Peyer's patch (tissue), 4 donors: ENCODE measurements at regions not wholly inside any gene's neighbourhood (a gene's known extent, or its start where the extent isn't known, plus 50 kb on each side); places are given as distances from the start of the nearest gene placed in this dataset.

ENCODE experiments used
- DNase-seq, 3 donors: peaks; one replicate each; pipeline ENCODE4 v3.0.0-alpha.2; 2017 to 2019
- H3K27ac ChIP-seq, 4 donors: fragments of 200-600 bp; sonication (generic); one replicate each; pipeline ENCODE4 v1.5.1; 2016 to 2019
- H3K27me3 ChIP-seq, 2 donors: fragments of 200-600 bp; sonication (generic); one replicate each; pipeline ENCODE4 v1.5.1; 2019
- H3K36me3 ChIP-seq, 3 donors: fragments of 200-600 bp; sonication (generic); one replicate each; pipeline ENCODE4 v1.5.1; 2016 to 2019
- H3K4me1 ChIP-seq, 4 donors: fragments of 200-600 bp; sonication (generic); one replicate each; pipeline ENCODE4 v1.5.1; 2016 to 2019
- H3K4me3 ChIP-seq, 4 donors: fragments of 200-600 bp; sonication (generic); 1 replicate in 3 of 4; 2 replicates in 1 of 4; pipeline ENCODE4 v1.5.1; 2016 to 2019; ENCODE audit warnings: mild to moderate bottlenecking in 1 of 4
- H3K9me3 ChIP-seq, 4 donors: fragments of 200-600 bp; sonication (generic); one replicate each; pipeline ENCODE4 v1.5.1; 2016 to 2019; ENCODE audit warnings: mild to moderate bottlenecking in 1 of 4
- POLR2A ChIP-seq, 2 donors: fragments of 450-650 bp; IDR thresholded peaks; one replicate each; pipeline ENCODE4 v1.5.1; 2017; ENCODE audit warnings: antibody characterized with exemption in 2 of 2, mild to moderate bottlenecking in 2 of 2, moderate library complexity in 2 of 2
- TF ChIP-seq, protein P1 (sequence below), 6 experiments: fragments of 450-650 bp in 4 of 6; fragments of 200-600 bp in 2 of 6; sonication (generic) in 1 of 6; IDR thresholded peaks; one replicate each; pipeline ENCODE4 v1.5.1; 2017 to 2019; ENCODE audit warnings: antibody characterized with exemption in 6 of 6, mild to moderate bottlenecking in 3 of 6, moderate library complexity in 1 of 6

DNA sequence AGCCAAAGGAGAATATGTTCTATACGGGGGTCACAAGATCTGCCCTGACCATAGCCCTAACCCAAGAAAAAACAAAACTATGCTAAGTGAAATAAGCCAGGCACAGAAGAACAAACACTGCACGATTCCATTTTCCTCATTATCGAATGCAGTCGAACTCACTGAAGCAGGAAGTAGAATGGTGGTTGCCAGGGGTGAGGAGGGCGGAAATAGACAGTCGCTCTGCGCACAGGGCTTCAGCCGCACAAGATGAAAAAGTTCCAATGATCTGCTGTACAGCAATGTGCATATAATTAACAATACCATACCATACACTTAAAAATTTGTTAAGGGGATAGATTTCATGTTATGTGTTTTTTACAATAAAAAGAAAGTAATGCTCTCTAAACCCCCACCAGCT lies 257.7 kb downstream of the TXNL1 start:
- Histone ChIP-seq H3K9me3 (no peaks in the 10 kb centered on the region), H3K27ac (no peak overlapping the region), H3K27me3 (no peaks in the 10 kb centered on the region), H3K36me3 (no peaks in the 10 kb centered on the region), H3K4me1 (no peaks in the 10 kb centered on the region), H3K4me3 (no peak overlapping the region)
- no peak for DNase-seq
- no peak for TF ChIP-seq POLR2A (IDR thresholded peaks at IDR 0.05)
- TF ChIP-seq, protein P1, sequence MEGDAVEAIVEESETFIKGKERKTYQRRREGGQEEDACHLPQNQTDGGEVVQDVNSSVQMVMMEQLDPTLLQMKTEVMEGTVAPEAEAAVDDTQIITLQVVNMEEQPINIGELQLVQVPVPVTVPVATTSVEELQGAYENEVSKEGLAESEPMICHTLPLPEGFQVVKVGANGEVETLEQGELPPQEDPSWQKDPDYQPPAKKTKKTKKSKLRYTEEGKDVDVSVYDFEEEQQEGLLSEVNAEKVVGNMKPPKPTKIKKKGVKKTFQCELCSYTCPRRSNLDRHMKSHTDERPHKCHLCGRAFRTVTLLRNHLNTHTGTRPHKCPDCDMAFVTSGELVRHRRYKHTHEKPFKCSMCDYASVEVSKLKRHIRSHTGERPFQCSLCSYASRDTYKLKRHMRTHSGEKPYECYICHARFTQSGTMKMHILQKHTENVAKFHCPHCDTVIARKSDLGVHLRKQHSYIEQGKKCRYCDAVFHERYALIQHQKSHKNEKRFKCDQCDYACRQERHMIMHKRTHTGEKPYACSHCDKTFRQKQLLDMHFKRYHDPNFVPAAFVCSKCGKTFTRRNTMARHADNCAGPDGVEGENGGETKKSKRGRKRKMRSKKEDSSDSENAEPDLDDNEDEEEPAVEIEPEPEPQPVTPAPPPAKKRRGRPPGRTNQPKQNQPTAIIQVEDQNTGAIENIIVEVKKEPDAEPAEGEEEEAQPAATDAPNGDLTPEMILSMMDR (IDR thresholded peaks at IDR 0.05), result no peak

DNA sequence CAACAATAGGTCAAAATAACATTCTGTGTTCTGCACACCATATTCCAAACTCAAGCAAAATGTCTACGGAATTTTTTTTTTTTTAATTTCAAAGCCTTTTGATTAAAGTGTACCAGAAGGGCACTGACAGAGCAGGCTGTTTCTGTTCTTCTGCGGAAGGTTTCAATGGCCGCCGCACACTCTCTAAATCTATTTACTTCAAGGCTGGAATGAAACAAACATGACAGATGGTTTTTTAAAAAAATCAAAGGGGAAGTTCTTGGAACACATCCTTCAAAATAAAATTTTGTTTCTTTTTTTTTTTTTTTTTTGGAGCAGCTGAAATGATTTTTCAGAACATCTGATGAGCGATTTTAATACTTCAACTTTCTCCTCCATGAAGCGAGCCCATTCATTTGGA lies 259.1 kb downstream of the TXNL1 start:
- Histone ChIP-seq H3K4me3 (no peak overlapping the region), H3K9me3 (no peaks in the 10 kb centered on the region), H3K27ac (no peak overlapping the region), H3K27me3 (no peaks in the 10 kb centered on the region), H3K36me3 (no peaks in the 10 kb centered on the region), H3K4me1 (no peaks in the 10 kb centered on the region)
- TF ChIP-seq POLR2A (IDR thresholded peaks at IDR 0.05), result no peak
- TF ChIP-seq, protein P1 (IDR thresholded peaks at IDR 0.05), result no peak
- DNase-seq, result no peak

DNA sequence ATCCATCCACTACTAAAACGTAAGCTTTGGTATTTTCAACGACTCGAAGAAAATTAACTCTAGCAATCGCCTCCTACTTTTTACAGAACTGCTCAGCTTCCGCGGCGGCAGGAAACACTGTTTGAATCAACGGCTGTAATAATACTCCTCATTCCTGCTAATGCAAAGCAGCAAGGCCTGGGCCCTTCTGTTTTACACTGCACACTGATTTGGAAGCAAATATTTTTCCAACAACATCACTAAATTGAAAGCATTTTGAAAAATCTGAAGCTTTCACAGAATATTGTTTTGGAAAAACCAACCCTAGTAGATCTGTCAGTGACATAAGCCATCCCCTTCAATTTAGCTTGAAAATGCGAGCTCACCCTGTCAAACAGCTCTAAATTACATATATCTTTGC lies 261.2 kb downstream of the TXNL1 start:
- no peak for DNase-seq
- no peak for TF ChIP-seq POLR2A (IDR thresholded peaks at IDR 0.05)
- TF ChIP-seq, protein P1 (IDR thresholded peaks at IDR 0.05), result no peak
- H3K36me3 ChIP-seq, result no peaks in the 10 kb centered on the region
- H3K9me3 ChIP-seq, result no peaks in the 10 kb centered on the region
- no peaks in the 10 kb centered on the region for H3K27me3 ChIP-seq
- no peak overlapping the region for H3K27ac ChIP-seq
- no peak overlapping the region for H3K4me3 ChIP-seq
- H3K4me1 ChIP-seq, result no peaks in the 10 kb centered on the region

DNA sequence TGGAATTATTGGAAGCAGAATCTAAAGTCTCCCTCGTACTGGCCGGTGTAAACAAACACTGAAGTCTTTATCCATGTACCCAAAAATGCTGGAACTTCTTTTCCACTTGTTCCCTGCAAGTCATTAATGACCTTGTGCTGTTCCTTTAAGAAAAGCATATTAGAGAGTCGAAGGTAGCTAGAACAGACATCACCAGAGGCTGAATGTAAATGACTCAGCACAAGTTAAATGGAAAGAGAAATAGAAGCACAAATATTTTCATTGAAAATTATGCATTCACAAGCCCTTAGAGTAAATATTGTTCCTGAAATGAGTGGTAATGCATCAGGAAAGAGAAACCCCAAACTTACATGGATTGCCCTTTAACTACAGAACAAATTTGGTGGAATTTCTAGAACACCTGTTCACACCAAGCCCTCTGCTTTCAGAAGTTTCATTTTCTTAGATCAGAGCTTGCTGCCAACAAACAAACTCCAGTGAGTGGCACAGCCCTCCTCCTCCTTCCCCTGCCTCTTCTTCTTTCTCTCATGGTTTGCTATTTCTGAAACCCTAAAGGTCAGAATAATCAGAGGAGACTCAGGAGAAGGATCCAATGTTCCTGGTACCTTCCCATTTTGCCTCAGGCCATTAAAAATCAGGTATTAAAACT lies 264.3 kb downstream of the TXNL1 start:
- Histone ChIP-seq H3K27me3 (no peaks in the 10 kb centered on the region), H3K9me3 (no peaks in the 10 kb centered on the region), H3K4me1 (no peaks in the 10 kb centered on the region), H3K36me3 (no peaks in the 10 kb centered on the region), H3K27ac (no peak overlapping the region), H3K4me3 (no peak overlapping the region)
- TF ChIP-seq, protein P1 (IDR thresholded peaks at IDR 0.05), result no peak
- no peak for TF ChIP-seq POLR2A (IDR thresholded peaks at IDR 0.05)
- DNase-seq, result no peak

DNA sequence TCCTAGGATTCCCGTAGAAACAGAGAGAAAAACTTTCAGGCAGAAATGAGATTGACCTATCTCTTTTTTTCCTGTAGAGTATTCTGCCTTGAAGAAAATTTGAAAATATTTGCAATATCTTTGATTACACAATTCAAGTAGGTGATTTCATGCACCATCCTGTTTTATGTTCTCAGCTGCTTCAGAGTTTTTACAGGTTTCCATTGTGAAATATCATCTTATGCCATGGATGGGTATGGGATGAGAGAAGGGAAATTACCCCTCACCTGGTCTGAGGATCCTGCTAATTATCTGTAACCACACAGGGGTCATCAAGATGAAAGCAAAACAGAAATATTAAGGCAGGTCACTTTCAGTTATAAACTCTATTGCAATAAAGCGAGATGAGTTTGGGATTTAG lies 264.8 kb downstream of the TXNL1 start:
- H3K4me3 ChIP-seq, result no peak overlapping the region
- no peaks in the 10 kb centered on the region for H3K9me3 ChIP-seq
- TF ChIP-seq, protein P1 (IDR thresholded peaks at IDR 0.05), result no peak
- no peak for DNase-seq
- H3K36me3 ChIP-seq, result no peaks in the 10 kb centered on the region
- no peaks in the 10 kb centered on the region for H3K4me1 ChIP-seq
- no peaks in the 10 kb centered on the region for H3K27me3 ChIP-seq
- no peak overlapping the region for H3K27ac ChIP-seq

DNA sequence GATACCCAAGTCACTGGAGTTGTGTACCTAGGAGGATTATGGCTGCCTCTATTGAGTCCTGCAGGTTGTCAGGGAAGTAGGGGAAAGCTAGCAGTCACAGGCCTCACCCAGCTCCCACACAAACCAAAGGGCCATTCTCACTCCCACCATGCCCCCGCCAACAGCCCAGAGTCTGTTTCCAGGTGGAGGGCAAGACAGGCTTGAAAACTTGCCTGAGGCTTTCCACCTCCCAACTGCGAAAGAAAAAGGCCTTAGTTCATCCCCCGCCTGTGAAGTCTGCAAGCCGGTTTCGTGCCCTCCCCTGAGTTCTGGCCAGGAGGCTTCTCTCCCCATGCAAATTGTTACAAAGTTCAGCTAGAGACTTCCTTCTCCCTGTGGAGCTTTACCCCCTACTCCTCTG lies 270.3 kb downstream of the TXNL1 start:
- TF ChIP-seq, protein P1 (IDR thresholded peaks at IDR 0.05), result no peak
- no peak for TF ChIP-seq POLR2A (IDR thresholded peaks at IDR 0.05)
- Histone ChIP-seq H3K9me3 (no peaks in the 10 kb centered on the region), H3K27ac (no peak overlapping the region), H3K4me3 (no peak overlapping the region), H3K27me3 (no peaks in the 10 kb centered on the region), H3K36me3 (no peaks in the 10 kb centered on the region), H3K4me1 (no peaks in the 10 kb centered on the region)
- DNase-seq, result no peak
